AG04449 (cell line): ENCODE measurements at regions not wholly inside any gene's neighbourhood (a gene's known extent, or its start where the extent isn't known, plus 50 kb on each side); places are given as distances from the start of the nearest gene placed in this dataset.

Source experiments
- CTCF ChIA-PET: fragments of 350-600 bp; formaldehyde crosslinking; extraction: SDS; loops from one replicate; lab custom pipeline; 2021; ENCODE audit warnings: antibody characterized with exemption; lab: Yijun Ruan, JAX
- POLR2A ChIA-PET: fragments of 400-600, 350-600 bp; formaldehyde crosslinking; extraction: SDS; loops from one replicate; lab custom pipeline; 2020; ENCODE audit warnings: antibody characterized with exemption, inconsistent platforms; lab: Yijun Ruan, JAX
- DNase-seq: peaks from one replicate; pipeline ENCODE4 v3.0.0-alpha.2; 2010; ENCODE audit warnings: low read depth, low spot score
- H3K4me3 ChIP-seq: 2 replicates; pipeline ENCODE4 v1.5.1; 2011; ENCODE audit warnings: low read depth, mild to moderate bottlenecking, control low read depth, low read length
- TF ChIP-seq, protein P1 (sequence below): IDR thresholded peaks from one replicate; pipeline ENCODE4 v1.5.1; 2011; ENCODE audit warnings: mild to moderate bottlenecking, moderate library complexity, low read length, control low read depth, inconsistent platforms; ENCODE audit not compliant: insufficient read depth; ENCODE audit errors: missing control alignments

DNA sequence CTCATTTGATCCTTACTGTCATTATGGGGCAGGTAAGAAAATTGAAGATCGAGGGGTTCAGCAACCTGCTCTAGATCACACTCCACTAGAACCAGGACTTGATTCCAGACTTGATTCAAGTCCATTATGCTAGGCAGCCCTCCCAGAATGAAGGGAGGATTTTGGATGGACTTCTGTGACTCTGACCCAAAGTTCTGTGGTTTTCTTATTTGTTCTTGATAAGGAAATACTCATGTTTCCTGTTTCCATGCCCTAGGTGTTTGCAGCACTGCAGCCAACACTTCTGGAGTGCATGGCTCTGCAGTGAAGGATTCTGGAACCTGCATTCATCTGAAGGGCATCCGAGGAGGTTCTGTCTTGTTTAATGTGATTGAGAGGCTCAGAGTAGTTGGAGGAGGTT is 140.0 kb downstream of the FCRL5 start:
- H3K4me3 ChIP-seq: no peak overlapping the region
- ChIA-PET POLR2A (no interaction called here), CTCF (no interaction called here)
- TF ChIP-seq, protein P1, sequence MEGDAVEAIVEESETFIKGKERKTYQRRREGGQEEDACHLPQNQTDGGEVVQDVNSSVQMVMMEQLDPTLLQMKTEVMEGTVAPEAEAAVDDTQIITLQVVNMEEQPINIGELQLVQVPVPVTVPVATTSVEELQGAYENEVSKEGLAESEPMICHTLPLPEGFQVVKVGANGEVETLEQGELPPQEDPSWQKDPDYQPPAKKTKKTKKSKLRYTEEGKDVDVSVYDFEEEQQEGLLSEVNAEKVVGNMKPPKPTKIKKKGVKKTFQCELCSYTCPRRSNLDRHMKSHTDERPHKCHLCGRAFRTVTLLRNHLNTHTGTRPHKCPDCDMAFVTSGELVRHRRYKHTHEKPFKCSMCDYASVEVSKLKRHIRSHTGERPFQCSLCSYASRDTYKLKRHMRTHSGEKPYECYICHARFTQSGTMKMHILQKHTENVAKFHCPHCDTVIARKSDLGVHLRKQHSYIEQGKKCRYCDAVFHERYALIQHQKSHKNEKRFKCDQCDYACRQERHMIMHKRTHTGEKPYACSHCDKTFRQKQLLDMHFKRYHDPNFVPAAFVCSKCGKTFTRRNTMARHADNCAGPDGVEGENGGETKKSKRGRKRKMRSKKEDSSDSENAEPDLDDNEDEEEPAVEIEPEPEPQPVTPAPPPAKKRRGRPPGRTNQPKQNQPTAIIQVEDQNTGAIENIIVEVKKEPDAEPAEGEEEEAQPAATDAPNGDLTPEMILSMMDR: no peak
- no peak for DNase-seq

DNA sequence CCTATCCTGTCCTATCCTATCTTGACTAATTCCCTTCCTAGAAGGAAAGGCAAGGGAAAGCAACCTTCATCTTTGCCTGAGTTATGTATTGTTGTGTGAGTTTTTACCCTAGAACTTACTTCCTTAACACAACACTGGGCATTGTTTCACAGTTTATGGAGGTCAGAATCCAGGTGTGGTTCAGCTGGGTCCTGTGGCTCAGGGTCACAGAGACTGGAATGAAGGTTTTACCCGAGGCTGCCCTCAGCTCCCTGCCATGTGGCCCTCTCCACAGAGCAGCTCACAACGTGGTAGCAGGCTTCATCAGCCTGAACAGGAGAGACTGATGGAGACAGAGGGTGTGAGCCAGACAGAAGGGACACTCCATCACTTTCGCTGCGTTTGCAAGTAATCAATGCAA is 140.5 kb downstream of the FCRL5 start:
- no peak for DNase-seq
- no peak overlapping the region for H3K4me3 ChIP-seq
- ChIA-PET POLR2A (no interaction called here), CTCF (no interaction called here)
- TF ChIP-seq, protein P1: no peak

DNA sequence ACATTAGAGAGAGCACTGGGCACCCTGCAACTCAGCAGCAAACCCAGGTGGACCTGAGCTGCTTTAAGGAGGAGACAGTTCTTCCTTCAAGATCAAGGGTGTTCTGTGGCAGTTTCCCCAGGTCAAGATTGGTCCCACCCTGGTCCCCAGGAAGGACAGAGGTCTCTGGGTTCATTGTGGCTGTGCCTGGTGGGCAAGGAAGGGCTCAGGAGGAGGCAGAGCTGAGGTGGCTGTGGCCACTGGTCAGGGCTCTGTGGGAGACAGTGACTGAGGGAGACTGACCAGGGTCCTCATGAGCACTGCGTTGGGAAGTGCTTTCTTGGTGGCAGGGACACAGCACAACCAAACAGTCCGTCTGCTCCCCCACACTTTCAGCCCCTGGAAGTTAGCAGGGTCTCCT is 141.3 kb downstream of the FCRL5 start:
- H3K4me3 ChIP-seq: no peak overlapping the region
- ChIA-PET CTCF (no interaction called here), POLR2A (no interaction called here)
- no peak for DNase-seq
- TF ChIP-seq, protein P1: no peak

DNA sequence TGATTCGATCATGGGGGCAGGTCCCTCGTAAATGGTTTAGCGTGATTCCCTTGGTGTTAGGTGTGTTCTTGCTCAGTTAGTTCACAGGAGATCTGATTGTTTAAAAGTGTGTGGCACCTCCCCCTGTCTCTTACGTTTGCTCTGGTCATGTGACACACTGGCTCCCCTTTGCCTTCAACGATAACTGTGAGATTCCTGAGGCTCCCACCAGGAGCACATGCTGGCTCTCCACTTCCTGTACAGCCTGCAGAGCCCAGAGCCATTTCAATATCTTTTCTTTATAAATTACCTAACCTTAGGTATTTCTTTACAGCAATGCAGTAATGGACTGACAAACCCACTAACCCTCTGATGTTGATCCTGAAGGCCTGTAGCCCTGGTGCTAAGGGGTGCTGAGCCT is 141.9 kb downstream of the FCRL5 start:
- no peak for DNase-seq
- TF ChIP-seq, protein P1: no peak
- ChIA-PET POLR2A (no interaction called here), CTCF (no interaction called here)
- H3K4me3 ChIP-seq: no peak overlapping the region

DNA sequence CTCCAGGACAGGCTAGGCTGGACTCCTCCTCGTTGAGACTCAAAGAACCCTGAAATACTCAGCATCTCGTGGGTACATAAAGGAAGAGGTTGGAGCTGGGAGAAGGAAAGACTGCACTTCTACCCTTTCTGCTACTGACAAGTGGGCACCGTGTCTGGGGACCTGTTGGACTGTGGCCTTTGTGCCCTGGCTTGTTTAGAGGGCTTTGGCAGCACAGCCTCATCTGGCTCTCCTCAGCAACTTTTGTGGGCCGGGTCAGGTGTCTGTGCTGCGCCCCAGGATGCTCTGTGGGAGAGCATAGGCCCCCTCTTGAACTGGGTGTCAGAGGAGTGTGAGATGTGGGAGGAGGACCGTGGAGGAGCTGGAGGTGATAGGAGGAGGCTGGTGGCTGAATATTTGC is 142.4 kb downstream of the FCRL5 start:
- ChIA-PET POLR2A (no interaction called here), CTCF (no interaction called here)
- TF ChIP-seq, protein P1: no peak
- no peak overlapping the region for H3K4me3 ChIP-seq
- DNase-seq: no peak

DNA sequence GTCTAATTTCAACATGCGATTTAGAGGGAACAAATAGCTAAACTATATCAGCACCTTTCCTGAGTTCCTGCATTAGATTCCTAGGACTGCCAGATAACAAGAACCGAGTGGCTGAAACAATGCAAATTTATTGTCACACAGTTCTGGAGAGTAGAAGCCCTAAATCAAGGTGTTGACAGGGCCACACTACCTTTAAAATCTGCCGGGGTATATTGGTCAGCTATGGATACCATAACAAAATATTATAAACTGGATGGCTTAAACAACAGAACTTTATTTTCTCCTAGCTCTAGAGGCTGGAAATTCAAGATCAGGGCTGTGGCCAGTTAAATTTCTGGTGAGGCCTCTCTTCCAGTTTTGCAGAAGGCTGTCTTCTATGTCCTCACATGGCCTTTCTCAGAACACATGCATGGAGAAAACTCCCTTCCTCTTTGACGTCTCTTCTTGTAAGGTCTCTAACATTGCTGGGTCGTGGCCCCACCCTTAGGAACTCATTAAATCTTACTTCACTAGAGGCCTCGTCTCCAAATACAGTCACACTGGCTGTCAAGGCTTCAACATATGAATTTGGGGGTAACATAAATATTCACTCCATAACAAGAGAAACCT is 144.3 kb downstream of the FCRL5 start:
- ChIA-PET CTCF (interaction anchor here (1.2 kb wide), 1 partner anchor 8 kb away, joined by 3 read pairs; no protein-coding TSS in a partner anchor), POLR2A (no interaction called here)
- DNase-seq: no peak
- TF ChIP-seq, protein P1: no peak
- H3K4me3 ChIP-seq: no peak overlapping the region
